KBM-7 (cell line): ENCODE measurements at regions not wholly inside any gene's neighbourhood (a gene's known extent, or its start where the extent isn't known, plus 50 kb on each side); places are given as distances from the start of the nearest gene placed in this dataset.

Experiments
- DNase-seq: peaks from one replicate; pipeline ENCODE4 v3.0.0-alpha.2; 2015
- in situ Hi-C: fragments of 300-500 bp; cut with MboI; formaldehyde crosslinking; loops from 2 replicates; pipeline ENCODE4 v1.14.3; 2020; ENCODE audit warnings: low sequenced_read_pairs, low pct_unique_long_range_greater_than_20kb, mixed read lengths

GRCh38 chr1:29789221-29789909 is 553.0 kb downstream of the PTPRU start:
- DNase-seq = no peak
- in situ Hi-C loops = no loop called here

GRCh38 chr1:29786791-29787732 is 550.7 kb downstream of the PTPRU start:
- in situ Hi-C loops = no loop called here
- DNase-seq = no peak

GRCh38 chr1:29786195-29786594 is 549.9 kb downstream of the PTPRU start:
- in situ Hi-C loops = no loop called here
- DNase-seq = no peak

- in situ Hi-C loops = no loop called here
- DNase-seq = no peak
These were observed 549.2 kb downstream of the PTPRU start for GRCh38 chr1:29785554-29785953.

GRCh38 chr1:29785137-29785527 is 548.8 kb downstream of the PTPRU start:
- in situ Hi-C loops = no loop called here

GRCh38 chr1:29784276-29785136 is 548.2 kb downstream of the PTPRU start:
- DNase-seq = no peak
- in situ Hi-C loops = no loop called here

More at GRCh38 chr1:29785137-29785527, 548.8 kb downstream of the PTPRU start:
- DNase-seq = no peak

GRCh38 chr1:29783508-29784275 is 547.4 kb downstream of the PTPRU start:
- in situ Hi-C loops = no loop called here
- DNase-seq = no peak

- DNase-seq = no peak
- in situ Hi-C loops = no loop called here
These were observed 546.7 kb downstream of the PTPRU start for GRCh38 chr1:29782846-29783507.

- in situ Hi-C loops = no loop called here
- no peak for DNase-seq
These were observed 542.8 kb downstream of the PTPRU start for GRCh38 chr1:29779146-29779545.

- DNase-seq = no peak
- in situ Hi-C loops = no loop called here
These were observed 541.2 kb downstream of the PTPRU start for GRCh38 chr1:29777522-29777921.

- no peak for DNase-seq
- in situ Hi-C loops = no loop called here
These were observed 538.0 kb downstream of the PTPRU start for GRCh38 chr1:29774355-29774754.

- no peak for DNase-seq
- in situ Hi-C loops = no loop called here
These were observed 536.3 kb downstream of the PTPRU start for GRCh38 chr1:29772584-29773100.

GRCh38 chr1:29767769-29768425 is 531.6 kb downstream of the PTPRU start:
- DNase-seq = no peak
- in situ Hi-C loops = no loop called here

GRCh38 chr1:29767088-29767685 is 530.9 kb downstream of the PTPRU start:
- no peak for DNase-seq
- in situ Hi-C loops = no loop called here

- in situ Hi-C loops = no loop called here
- DNase-seq = no peak
These were observed 526.3 kb downstream of the PTPRU start for GRCh38 chr1:29762635-29763034.

- no peak for DNase-seq
- in situ Hi-C loops = no loop called here
These were observed 525.0 kb downstream of the PTPRU start for GRCh38 chr1:29761159-29761928.
